Upper lobe of left lung (tissue), 4 donors: ENCODE measurements at regions not wholly inside any gene's neighbourhood (a gene's known extent, or its start where the extent isn't known, plus 50 kb on each side); places are given as distances from the start of the nearest gene placed in this dataset.

ENCODE experiments used
- POLR2A ChIP-seq, 4 donors: fragments of 450-650 bp; IDR thresholded peaks; one replicate each; pipeline ENCODE4 v1.5.1; 2016 to 2017; ENCODE audit warnings: antibody characterized with exemption in 4 of 4, mild to moderate bottlenecking in 2 of 4
- POLR2AphosphoS5 ChIP-seq, 2 donors: sonication (generic); formaldehyde crosslinking; IDR thresholded peaks; one replicate each; pipeline ENCODE4 v1.5.1; 2017; ENCODE audit warnings: antibody characterized with exemption in 2 of 2
- TF ChIP-seq, protein P1 (sequence below), 6 experiments: fragments of 450-650 bp in 4 of 6; fragments of 200-600 bp in 2 of 6; sonication (generic) in 2 of 6; IDR thresholded peaks; one replicate each; pipeline ENCODE4 v1.5.1; 2016 to 2019; ENCODE audit warnings: antibody characterized with exemption in 6 of 6

DNA sequence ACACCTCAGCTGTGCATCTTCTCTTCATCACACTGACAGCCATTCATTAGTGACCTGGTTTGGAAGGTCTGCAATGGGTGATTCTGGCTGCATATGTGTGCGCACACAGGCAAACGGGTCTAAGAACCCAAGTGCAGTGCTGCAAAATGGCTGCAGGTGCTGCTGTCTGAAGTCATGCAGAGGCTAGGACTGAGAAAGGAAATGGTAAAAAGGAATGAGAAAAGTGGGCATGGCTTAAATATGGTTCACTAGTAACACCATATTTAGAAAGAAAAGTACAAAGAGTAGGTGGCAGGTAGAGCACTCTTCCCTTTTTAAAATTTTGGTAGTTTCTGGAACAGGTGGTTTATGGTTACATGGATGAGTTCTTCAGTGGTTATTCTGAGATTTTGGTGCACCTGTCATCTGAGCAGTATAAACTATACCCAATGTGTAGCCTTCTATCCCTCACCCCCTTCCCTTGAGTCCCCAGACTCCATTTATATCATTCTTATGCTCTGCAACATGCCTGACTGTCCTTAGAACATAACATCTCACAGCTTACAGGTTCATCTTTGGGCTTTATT lies 78.4 kb downstream of the CCNG2 start:
- TF ChIP-seq POLR2AphosphoS5 (IDR thresholded peaks at IDR 0.05) (no peak), POLR2A (IDR thresholded peaks at IDR 0.05) (no peak)
- TF ChIP-seq, protein P1, sequence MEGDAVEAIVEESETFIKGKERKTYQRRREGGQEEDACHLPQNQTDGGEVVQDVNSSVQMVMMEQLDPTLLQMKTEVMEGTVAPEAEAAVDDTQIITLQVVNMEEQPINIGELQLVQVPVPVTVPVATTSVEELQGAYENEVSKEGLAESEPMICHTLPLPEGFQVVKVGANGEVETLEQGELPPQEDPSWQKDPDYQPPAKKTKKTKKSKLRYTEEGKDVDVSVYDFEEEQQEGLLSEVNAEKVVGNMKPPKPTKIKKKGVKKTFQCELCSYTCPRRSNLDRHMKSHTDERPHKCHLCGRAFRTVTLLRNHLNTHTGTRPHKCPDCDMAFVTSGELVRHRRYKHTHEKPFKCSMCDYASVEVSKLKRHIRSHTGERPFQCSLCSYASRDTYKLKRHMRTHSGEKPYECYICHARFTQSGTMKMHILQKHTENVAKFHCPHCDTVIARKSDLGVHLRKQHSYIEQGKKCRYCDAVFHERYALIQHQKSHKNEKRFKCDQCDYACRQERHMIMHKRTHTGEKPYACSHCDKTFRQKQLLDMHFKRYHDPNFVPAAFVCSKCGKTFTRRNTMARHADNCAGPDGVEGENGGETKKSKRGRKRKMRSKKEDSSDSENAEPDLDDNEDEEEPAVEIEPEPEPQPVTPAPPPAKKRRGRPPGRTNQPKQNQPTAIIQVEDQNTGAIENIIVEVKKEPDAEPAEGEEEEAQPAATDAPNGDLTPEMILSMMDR (IDR thresholded peaks at IDR 0.05): no peak
